Neural cell (in vitro differentiated cells): ENCODE measurements at regions not wholly inside any gene's neighbourhood (a gene's known extent, or its start where the extent isn't known, plus 50 kb on each side); places are given as distances from the start of the nearest gene placed in this dataset.

Experiments
- EP300 ChIP-seq: fragments of 450-650 bp; conservative IDR thresholded peaks from 2 replicates; pipeline ENCODE4 v1.6.1; 2014; ENCODE audit warnings: antibody characterized with exemption, mild to moderate bottlenecking, moderate library complexity; ENCODE audit not compliant: poor library complexity, severe bottlenecking
- TF ChIP-seq, protein P1 (sequence below): fragments of 450-650 bp; IDR thresholded peaks from 2 replicates; pipeline ENCODE4 v1.5.1; 2014; ENCODE audit warnings: antibody characterized with exemption, mild to moderate bottlenecking, moderate library complexity; ENCODE audit not compliant: poor library complexity, severe bottlenecking

DNA sequence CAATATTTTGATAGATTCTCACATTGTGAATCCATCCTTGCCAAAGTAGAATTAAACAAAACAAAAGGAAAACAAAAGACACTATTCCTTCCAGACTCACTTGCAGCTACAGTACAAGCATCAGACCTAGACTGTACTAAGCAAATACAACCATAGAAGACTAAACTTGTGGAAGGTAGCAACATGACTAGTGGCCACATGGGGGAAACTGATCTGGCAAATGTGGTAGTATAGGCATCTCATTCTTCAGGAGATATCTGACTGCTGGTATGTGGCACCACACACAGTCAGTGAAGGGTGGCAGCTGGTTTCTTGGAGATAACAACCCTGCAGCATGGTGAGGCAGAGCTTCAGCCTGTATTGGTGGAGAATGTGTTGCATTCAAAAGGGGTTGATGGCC, 81.0 kb upstream of the ACVR2A start:
- TF ChIP-seq, protein P1, sequence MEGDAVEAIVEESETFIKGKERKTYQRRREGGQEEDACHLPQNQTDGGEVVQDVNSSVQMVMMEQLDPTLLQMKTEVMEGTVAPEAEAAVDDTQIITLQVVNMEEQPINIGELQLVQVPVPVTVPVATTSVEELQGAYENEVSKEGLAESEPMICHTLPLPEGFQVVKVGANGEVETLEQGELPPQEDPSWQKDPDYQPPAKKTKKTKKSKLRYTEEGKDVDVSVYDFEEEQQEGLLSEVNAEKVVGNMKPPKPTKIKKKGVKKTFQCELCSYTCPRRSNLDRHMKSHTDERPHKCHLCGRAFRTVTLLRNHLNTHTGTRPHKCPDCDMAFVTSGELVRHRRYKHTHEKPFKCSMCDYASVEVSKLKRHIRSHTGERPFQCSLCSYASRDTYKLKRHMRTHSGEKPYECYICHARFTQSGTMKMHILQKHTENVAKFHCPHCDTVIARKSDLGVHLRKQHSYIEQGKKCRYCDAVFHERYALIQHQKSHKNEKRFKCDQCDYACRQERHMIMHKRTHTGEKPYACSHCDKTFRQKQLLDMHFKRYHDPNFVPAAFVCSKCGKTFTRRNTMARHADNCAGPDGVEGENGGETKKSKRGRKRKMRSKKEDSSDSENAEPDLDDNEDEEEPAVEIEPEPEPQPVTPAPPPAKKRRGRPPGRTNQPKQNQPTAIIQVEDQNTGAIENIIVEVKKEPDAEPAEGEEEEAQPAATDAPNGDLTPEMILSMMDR = no peak
- no peak for TF ChIP-seq EP300
